Left ventricle myocardium inferior (tissue), 1 donor: ENCODE measurements at regions not wholly inside any gene's neighbourhood (a gene's known extent, or its start where the extent isn't known, plus 50 kb on each side); places are given as distances from the start of the nearest gene placed in this dataset.

ENCODE experiments used
- DNase-seq: peaks from one replicate; pipeline ENCODE4 v3.0.0-alpha.2; 2020
- H3K27ac ChIP-seq: fragments of 200-600 bp; replicated peaks from 2 replicates; pipeline ENCODE4 v1.8.0; 2021
- H3K27me3 ChIP-seq: fragments of 200-600 bp; 2 replicates; pipeline ENCODE4 v1.8.0; 2021; ENCODE audit warnings: low read depth
- H3K36me3 ChIP-seq: fragments of 200-600 bp; 2 replicates; pipeline ENCODE4 v1.8.0; 2021
- H3K4me1 ChIP-seq: fragments of 200-600 bp; 2 replicates; pipeline ENCODE4 v1.8.0; 2021
- H3K4me3 ChIP-seq: fragments of 200-600 bp; 2 replicates; pipeline ENCODE4 v1.8.0; 2021; ENCODE audit warnings: mild to moderate bottlenecking, moderate library complexity
- H3K9me3 ChIP-seq: fragments of 200-600 bp; replicated peaks from 2 replicates; pipeline ENCODE4 v1.8.0; 2021
- CTCF ChIP-seq: fragments of 200-600 bp; IDR thresholded peaks from 2 replicates; pipeline ENCODE4 v1.8.0; 2021; ENCODE audit warnings: antibody characterized with exemption, mild to moderate bottlenecking, borderline replicate concordance
- intact Hi-C: fragments of 100-400 bp; cut with micrococcal nuclease; formaldehyde crosslinking; loops from one replicate; pipeline ENCODE4 v1.11.0; 2022
- donor health status: DM: no; HTN: yes; CAD: no; lungs with severe emphysema.

GRCh38 chr9:18235181-18235908, 238.6 kb upstream of the ADAMTSL1 start:
- Histone ChIP-seq H3K4me1 (peaks cover 8% of the 10 kb centered on the region), H3K27ac (no peak overlapping the region), H3K4me3 (no peak overlapping the region), H3K27me3 (no peaks in the 10 kb centered on the region), H3K36me3 (no peaks in the 10 kb centered on the region), H3K9me3 (no peaks in the 10 kb centered on the region)
- TF ChIP-seq CTCF = no peak
- no peak for DNase-seq
- intact Hi-C loops = no loop called here

GRCh38 chr9:18236336-18236735, 237.6 kb upstream of the ADAMTSL1 start:
- TF ChIP-seq CTCF = no peak
- Histone ChIP-seq H3K4me3 (no peak overlapping the region), H3K9me3 (no peaks in the 10 kb centered on the region), H3K27ac (no peak overlapping the region), H3K36me3 (no peaks in the 10 kb centered on the region), H3K27me3 (no peaks in the 10 kb centered on the region), H3K4me1 (peaks cover 13% of the 10 kb centered on the region)
- intact Hi-C loops = no loop called here
- DNase-seq = no peak

GRCh38 chr9:18237776-18238175, 236.2 kb upstream of the ADAMTSL1 start:
- Histone ChIP-seq H3K27me3 (no peaks in the 10 kb centered on the region), H3K4me3 (no peak overlapping the region), H3K4me1 (peaks cover 13% of the 10 kb centered on the region), H3K36me3 (no peaks in the 10 kb centered on the region), H3K9me3 (peaks cover 3% of the 10 kb centered on the region), H3K27ac (no peak overlapping the region)
- TF ChIP-seq CTCF = no peak
- no peak for DNase-seq
- intact Hi-C loops = no loop called here

- peaks cover 8% of the 10 kb centered on the region for H3K9me3 ChIP-seq
- TF ChIP-seq CTCF = no peak
- H3K4me1 ChIP-seq = peaks cover 13% of the 10 kb centered on the region
- DNase-seq = no peak
- no peak overlapping the region for H3K4me3 ChIP-seq
- no peaks in the 10 kb centered on the region for H3K27me3 ChIP-seq
- no peak overlapping the region for H3K27ac ChIP-seq
- intact Hi-C loops = no loop called here
- no peaks in the 10 kb centered on the region for H3K36me3 ChIP-seq
These were observed 235.7 kb upstream of the ADAMTSL1 start for GRCh38 chr9:18238254-18238653.

GRCh38 chr9:18238752-18239447, 235.1 kb upstream of the ADAMTSL1 start:
- intact Hi-C loops = no loop called here

More at GRCh38 chr9:18238752-18239447, 235.1 kb upstream of the ADAMTSL1 start:
- Histone ChIP-seq H3K4me1 (peaks cover 13% of the 10 kb centered on the region), H3K4me3 (no peak overlapping the region), H3K36me3 (no peaks in the 10 kb centered on the region), H3K27ac (no peak overlapping the region), H3K27me3 (no peaks in the 10 kb centered on the region), H3K9me3 (peaks cover 11% of the 10 kb centered on the region)
- TF ChIP-seq CTCF = no peak
- no peak for DNase-seq
